NCI-H2196 treated with DMSO at 0.1 percent for 48 hours (cell line): ENCODE measurements at regions not wholly inside any gene's neighbourhood (a gene's known extent, or its start where the extent isn't known, plus 50 kb on each side); places are given as distances from the start of the nearest gene placed in this dataset.

Experiments
- DNase-seq: peaks from one replicate; lab custom pipeline; 2025; ENCODE audit not compliant: unreplicated experiment; lab: John Stamatoyannopoulos, UW

- DNase-seq: no peak
Measured at GRCh38 chr15:38646716-38647115, 82.1 kb upstream of the RASGRP1 start.

- no peak for DNase-seq
Measured at GRCh38 chr15:38647683-38648082, 83.1 kb upstream of the RASGRP1 start.

- DNase-seq: no peak
Measured at GRCh38 chr15:38648121-38648843, 83.7 kb upstream of the RASGRP1 start.

GRCh38 chr15:38650384-38650783 lies 85.8 kb upstream of the RASGRP1 start:
- DNase-seq: no peak

GRCh38 chr15:38650936-38651327 lies 86.3 kb upstream of the RASGRP1 start:
- no peak for DNase-seq

- no peak for DNase-seq
Measured at GRCh38 chr15:38651328-38652038, 86.9 kb upstream of the RASGRP1 start.

DNA sequence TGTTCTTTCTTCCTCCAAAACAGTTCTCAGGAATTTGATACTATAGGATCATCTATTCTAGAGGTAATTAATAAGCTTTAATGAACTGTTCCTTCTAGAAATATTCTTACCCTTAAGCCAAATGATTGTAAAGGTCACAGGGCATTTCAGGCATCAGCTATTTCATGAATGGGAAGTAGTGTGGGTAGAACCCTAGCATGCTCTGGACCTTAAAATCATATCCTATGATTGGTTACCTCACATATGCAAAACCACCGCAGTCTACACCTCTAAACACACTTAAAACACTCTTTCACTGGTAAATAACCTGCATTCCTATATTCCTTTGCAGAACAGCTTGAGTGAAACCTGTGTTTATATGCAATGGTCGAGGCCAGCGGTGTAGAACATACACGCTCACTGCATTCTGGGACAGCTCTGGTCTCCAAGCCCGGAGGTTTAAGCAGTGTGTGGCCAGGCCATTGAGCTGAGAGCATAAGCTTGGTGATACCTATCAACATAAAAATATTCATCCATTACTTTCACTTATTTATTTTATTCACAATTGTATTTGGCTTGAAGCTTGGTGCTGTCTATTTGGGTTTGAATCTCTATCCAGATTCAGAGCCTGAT lies 87.7 kb upstream of the RASGRP1 start:
- no peak for DNase-seq

- no peak for DNase-seq
Measured at GRCh38 chr15:38652998-38653397, 88.4 kb upstream of the RASGRP1 start.

DNA sequence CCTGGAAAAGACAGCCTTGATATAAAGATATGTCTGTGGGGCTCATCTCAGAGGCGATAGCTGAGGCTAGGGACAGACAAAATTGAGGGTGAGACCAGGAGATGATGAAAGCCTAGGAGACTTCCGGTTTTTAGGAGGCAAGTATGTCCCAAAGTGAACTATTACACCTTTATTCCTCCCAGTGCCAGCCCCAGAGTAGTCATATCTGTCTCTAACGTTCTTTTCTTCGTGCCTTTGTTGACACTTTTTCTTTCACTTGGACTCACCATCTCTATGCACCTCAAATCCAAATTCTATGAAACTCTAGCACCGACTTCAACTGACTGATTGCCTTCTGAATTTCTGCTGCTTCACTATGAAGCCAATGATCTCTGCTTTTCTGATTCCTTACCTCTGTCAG lies 93.8 kb upstream of the RASGRP1 start:
- DNase-seq: no peak

DNA sequence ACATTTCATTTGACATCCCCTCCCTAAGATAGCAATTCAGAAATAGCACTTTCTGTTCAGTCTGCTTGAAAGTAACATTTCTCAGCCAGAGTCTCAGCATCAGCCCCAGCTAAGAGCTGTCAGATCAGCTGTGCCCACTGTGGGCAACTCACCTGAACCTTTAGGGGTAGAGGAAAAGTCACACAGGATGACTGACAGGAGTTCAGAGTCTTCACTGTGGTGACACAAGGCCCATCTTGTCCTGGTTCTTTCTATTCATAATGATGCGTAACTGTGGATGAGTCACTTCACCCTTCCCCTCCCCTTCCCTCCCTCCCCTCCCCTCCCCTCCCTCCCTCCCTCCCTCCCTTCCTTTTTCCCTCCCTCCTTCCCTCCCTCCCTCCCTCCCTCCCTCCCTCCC lies 96.1 kb upstream of the RASGRP1 start:
- DNase-seq: no peak

- no peak for DNase-seq
Measured at GRCh38 chr15:38662033-38662802, 97.6 kb upstream of the RASGRP1 start.

DNA sequence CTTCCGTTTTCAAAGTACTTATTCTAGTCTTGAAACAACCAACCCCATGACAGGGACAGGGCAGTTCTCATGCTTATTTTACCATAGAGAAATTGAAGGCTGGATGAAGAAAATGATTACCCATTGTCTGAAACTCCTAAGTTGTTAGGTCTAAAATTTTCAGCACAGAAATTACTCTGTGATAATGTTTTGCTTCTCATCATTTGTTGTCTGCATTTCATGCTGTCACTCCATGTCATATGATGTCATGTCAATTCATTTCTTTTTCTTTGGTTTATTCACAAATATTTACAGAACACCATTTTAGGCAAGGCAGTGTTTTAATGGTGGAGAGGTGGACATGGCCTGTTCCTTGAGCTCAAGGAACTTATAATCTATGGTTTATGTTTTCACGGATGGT lies 98.2 kb upstream of the RASGRP1 start:
- no peak for DNase-seq

DNA sequence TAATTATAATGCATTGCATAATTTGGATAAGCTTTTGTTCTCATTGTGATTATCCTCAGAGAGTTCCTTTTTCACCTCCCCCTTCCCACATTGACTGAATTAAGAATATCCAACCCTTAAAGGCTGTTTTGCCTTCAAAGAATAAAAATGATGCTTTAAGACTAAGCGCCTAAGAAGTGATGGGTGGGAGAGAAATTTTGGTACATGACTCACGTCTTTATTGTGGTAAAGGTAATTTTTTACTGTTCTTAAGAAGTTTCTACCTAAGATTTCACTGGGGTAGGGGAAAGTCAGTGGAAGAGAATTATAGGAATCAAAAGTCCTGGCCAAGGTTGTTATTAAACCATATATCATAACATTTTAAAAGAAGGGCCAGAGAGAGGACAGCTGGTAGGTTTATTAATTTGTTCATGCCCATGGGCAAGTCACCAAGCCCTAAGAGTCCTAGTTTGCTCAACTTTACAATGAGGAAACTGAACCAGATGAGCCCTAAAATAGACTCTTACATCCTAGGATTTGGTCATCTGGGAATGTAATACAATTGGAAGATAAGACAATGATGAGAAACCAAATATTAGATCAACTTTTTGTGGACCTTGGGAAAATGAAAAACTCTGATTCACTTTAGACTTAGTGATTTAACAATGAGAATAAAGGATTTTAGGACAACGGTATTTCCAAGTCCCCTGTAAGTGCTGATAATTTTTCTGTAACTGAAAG lies 101.1 kb upstream of the RASGRP1 start:
- no peak for DNase-seq

DNA sequence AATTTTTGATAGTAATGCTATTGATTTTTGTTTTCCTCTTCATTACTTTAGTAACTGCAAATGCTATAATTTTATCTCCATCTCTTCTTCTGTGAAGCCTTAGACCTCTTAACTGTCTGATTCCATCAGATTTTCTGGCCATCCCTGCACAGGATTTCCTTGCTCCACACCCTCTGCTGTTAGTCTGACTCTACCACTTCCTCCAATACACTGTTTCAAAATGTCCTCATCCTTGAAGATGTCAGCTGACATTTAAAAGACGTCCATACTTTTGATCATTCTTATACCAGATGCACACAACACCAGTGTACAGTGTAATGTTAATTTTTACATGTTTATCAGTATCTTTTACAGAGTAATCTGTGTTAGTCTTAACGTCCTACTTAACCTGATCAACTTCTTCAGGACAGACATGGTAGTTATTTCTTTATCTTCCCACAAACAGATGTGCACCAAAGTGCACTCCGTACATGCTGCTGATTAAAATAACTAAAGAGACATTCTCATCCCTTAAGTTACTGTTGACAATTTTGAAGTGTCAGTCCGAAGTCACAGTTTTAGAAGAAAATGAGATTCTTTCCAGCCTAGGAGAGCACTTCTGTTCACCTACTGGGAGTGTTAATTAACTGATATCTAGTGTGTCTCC lies 102.4 kb upstream of the RASGRP1 start:
- DNase-seq: no peak

- DNase-seq: no peak
Measured at GRCh38 chr15:38667890-38668850, 103.6 kb upstream of the RASGRP1 start.

DNA sequence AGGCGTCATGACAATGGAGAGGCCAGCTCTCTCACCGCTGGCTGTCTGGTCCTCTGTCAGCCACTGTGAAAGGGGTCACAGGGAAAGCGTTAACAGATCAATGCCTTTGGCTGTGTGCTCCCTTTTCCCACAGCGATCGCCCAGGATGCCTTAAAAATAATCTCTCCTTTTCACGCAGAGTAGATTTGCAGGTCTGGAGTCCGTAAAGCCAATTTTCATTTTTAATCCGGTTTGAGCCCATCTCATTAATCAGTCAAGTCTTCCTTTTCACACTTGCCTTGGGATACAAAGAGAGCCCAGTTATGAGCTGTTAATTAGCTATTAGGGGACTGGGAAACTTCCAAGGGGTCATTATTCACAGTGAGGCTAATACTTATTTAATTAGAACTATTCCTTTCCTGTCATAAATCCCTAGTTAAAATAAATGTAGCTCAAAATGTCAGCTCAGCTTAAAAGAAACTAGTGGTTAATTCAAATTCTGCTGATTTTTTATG lies 104.3 kb upstream of the RASGRP1 start:
- no peak for DNase-seq

DNA sequence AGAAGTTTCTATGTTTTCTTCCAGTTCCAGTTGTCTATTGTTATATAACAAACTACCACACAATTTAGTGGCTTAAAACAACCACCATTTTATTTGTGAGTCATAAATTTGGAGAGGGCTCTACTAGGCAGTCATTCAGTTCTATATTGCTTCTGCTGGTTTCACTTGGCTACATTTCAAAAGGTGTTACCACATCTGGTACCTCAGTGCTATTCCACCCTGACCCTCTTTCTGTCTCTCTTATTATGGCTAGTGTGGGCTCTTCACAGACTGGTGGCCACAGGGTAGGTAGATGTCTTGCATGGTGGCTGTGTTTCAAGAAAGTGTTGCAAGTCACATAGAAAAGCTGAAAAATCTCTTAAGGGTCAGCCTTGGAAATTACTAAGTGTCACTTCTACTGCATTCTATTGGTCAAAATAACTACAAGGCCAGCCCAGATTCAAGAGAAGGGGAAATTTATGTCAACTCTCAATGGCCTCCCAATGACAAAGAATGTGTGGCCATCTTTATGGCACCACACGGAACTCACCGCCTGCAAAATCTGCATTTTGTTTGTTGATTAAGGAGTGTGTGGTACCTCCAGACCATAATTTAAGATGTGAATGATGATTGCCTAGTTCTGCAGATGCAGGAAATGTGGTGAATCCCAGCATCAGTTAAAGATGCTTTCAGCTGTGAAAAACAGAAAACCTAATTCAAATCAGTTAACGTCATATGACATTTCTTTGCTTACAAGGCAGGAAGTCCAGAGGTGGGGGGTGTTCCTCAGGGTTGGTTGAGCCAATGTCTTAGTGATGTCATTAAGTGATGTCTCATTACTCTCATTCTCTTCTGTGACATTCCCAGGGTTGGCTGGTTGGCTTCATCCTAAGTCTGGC lies 105.8 kb upstream of the RASGRP1 start:
- DNase-seq: no peak

DNA sequence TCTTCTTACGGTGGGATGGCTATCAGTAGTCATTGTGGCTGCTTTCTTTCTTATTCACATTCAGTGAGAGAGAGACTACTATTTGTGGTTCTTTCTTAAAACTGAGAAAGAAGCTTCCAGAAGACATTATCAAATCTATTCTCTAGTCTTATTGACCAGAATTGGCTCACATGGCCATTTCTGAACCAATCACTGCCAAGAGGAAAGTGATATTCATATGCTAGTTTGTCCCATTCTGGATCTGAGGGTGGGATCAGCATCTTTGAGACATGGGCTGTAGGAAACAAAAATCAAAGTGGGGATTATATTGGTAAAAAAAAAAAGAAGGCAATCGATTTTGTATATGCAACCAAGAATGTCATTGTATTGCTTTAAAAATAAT lies 106.4 kb upstream of the RASGRP1 start:
- DNase-seq: no peak
